SJCRH30 (cell line): ENCODE measurements at regions not wholly inside any gene's neighbourhood (a gene's known extent, or its start where the extent isn't known, plus 50 kb on each side); places are given as distances from the start of the nearest gene placed in this dataset.

Source experiments
- DNase-seq, 2 experiments: peaks; one replicate each; pipeline ENCODE4 v3.0.0-alpha.2; 2015 to 2020
- H3K27ac ChIP-seq: fragments of 250-450 bp; sonication (Bioruptor Pico); 2 replicates; pipeline ENCODE4 v1.5.1; 2020; ENCODE audit warnings: mild to moderate bottlenecking, moderate library complexity
- H3K27me3 ChIP-seq: fragments of 250-450 bp; sonication (Bioruptor Pico); 2 replicates; pipeline ENCODE4 v1.5.1; 2020; ENCODE audit warnings: mild to moderate bottlenecking, moderate library complexity
- H3K36me3 ChIP-seq: fragments of 250-450 bp; sonication (Bioruptor Pico); 2 replicates; pipeline ENCODE4 v1.5.1; 2020; ENCODE audit warnings: mild to moderate bottlenecking, moderate library complexity
- H3K4me1 ChIP-seq: fragments of 250-450 bp; sonication (Bioruptor Pico); 2 replicates; pipeline ENCODE4 v1.5.1; 2020; ENCODE audit warnings: mild to moderate bottlenecking, moderate library complexity
- H3K4me3 ChIP-seq: fragments of 250-450 bp; sonication (Bioruptor Pico); 2 replicates; pipeline ENCODE4 v1.5.1; 2020; ENCODE audit warnings: mild to moderate bottlenecking, moderate library complexity
- H3K9me3 ChIP-seq: fragments of 250-450 bp; sonication (Bioruptor Pico); replicated peaks from 2 replicates; pipeline ENCODE4 v1.5.1; 2020; ENCODE audit warnings: mild to moderate bottlenecking, moderate library complexity

DNA sequence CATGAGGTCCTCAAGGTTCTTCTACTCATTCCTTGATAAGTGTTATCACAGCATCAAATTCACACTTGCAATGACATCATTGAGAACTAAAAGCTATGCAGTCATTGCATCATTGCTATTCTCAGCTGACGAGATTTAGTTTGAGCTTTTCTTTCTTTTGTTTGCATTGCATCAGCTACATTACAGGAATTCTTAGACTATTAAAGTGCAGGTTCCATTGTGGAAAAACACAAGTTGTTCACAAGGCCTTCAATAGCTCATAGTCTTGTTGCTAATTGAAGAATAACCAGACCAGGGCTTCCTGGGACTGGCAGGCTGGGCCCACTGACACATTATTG, 139.3 kb downstream of the CXCL12 start:
- Histone ChIP-seq H3K27ac (no peak overlapping the region), H3K9me3 (no peaks in the 10 kb centered on the region), H3K27me3 (no peaks in the 10 kb centered on the region), H3K4me1 (no peaks in the 10 kb centered on the region), H3K36me3 (no peaks in the 10 kb centered on the region), H3K4me3 (no peak overlapping the region)
- DNase-seq: no peak

DNA sequence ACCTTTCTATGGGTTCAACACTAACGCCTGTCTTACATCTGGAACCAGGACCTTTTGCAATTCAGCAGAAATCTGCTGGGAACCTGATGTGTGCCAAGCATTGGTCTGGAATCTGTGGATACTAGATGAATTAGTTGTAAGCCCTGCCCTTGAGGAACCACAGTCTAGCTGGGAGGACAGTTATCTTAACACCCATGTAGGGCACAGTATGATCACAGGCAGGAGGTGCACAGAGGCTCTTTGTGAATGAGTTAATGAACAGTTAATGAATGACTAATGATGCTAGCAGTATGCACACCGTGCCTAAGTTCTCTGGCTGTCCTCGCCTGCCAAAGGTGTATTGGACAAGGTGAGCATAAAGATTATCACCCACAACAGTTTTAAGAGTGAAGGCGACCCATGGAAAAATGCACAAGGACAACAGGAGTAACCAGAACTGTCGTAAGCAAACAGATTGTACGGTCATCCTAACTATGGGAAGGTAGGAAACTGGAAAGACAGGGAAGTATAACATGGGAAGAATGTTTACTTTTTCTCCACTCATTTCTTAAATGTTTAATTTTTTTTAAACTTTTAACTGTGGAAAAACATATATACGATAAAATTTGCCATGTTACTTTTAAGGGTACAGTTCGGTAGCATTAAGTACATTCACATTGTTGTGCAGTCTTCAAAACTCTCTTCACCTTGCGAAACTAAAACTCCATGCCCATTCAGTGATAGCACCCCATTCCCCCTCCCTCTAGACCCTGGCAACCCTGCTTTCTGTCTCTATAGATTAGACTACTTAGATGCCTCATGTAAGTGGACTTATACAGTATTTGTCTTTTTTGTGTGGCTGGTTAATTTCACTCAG, 139.9 kb downstream of the CXCL12 start:
- no peaks in the 10 kb centered on the region for H3K27me3 ChIP-seq
- H3K36me3 ChIP-seq: no peaks in the 10 kb centered on the region
- no peaks in the 10 kb centered on the region for H3K9me3 ChIP-seq
- no peak overlapping the region for H3K4me3 ChIP-seq
- DNase-seq: no peak
- H3K27ac ChIP-seq: no peak overlapping the region
- H3K4me1 ChIP-seq: no peaks in the 10 kb centered on the region

DNA sequence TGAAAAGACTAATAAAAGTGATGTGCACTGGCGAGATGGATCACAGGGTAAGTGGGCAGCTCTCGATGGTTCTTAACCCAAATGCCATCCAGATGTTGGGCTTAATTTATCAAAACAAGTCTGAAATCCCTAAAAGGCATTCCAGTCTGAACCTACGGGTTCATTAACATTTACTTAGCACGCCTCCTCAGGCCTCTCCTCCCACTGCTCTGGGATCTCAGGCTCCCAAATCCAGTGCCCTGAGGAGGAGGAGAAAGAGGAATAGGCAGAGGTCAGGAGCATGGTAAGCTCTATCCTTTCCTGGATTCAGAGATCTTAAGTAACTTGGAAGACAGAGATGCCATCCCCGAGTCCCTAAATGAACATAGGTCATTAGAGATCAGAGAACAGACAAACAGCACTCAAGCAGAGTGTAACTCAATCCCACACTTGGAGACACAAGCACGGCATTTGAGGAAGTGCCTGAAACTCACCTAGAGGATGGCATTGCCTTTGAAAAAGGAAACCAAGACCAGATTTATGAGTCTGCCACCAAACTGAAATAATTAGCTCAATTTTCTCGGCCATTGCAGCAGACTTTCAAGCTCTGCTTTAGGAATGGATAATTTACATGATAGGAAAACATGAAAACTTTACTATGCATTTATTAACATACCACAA, 140.9 kb downstream of the CXCL12 start:
- no peaks in the 10 kb centered on the region for H3K27me3 ChIP-seq
- no peaks in the 10 kb centered on the region for H3K4me1 ChIP-seq
- no peaks in the 10 kb centered on the region for H3K36me3 ChIP-seq
- H3K9me3 ChIP-seq: no peaks in the 10 kb centered on the region
- H3K4me3 ChIP-seq: no peak overlapping the region
- no peak for DNase-seq
- H3K27ac ChIP-seq: no peak overlapping the region

DNA sequence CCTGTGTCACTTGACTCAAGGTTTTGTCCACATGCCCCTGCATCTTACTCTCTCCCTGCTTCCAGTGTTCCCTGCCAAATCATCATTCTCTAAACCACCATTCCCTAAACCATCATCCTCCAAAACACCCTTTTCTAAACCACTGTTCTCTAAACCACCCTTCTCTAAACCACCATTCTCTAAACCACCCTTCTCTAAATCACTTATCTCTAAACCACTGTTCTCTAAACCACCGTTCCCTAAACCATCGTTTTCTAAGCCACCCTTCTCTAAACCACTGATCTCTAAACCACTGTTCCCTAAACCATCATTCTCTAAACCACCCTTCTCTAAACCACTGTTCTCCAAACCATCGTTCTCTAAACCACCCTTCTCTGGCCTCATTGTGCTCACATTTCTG, 142.1 kb downstream of the CXCL12 start:
- Histone ChIP-seq H3K4me3 (no peak overlapping the region), H3K36me3 (no peaks in the 10 kb centered on the region), H3K27me3 (no peaks in the 10 kb centered on the region), H3K4me1 (no peaks in the 10 kb centered on the region), H3K9me3 (no peaks in the 10 kb centered on the region), H3K27ac (no peak overlapping the region)
- DNase-seq: no peak

DNA sequence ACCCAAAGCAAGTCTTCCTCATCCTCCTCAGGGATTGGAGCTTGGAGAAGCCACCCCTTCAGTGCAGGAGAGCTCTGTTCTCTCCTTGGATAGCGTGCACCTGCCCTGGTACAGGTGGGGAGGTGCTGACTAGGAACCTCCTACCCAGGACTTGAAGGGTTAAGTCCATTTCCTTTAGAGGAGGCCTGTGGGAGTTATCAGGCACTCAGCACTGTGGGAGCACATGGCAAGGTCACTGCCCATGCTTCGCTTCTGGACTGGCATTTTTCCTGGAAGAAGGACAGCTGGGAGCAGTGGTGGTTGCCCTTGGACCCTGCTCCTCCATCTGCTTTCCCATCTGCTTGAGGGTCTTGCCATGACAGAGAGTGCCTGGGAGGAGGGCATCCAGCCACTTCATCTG, 142.8 kb downstream of the CXCL12 start:
- no peaks in the 10 kb centered on the region for H3K27me3 ChIP-seq
- no peaks in the 10 kb centered on the region for H3K36me3 ChIP-seq
- no peaks in the 10 kb centered on the region for H3K4me1 ChIP-seq
- H3K9me3 ChIP-seq: no peaks in the 10 kb centered on the region
- DNase-seq: no peak
- no peak overlapping the region for H3K27ac ChIP-seq
- no peak overlapping the region for H3K4me3 ChIP-seq

DNA sequence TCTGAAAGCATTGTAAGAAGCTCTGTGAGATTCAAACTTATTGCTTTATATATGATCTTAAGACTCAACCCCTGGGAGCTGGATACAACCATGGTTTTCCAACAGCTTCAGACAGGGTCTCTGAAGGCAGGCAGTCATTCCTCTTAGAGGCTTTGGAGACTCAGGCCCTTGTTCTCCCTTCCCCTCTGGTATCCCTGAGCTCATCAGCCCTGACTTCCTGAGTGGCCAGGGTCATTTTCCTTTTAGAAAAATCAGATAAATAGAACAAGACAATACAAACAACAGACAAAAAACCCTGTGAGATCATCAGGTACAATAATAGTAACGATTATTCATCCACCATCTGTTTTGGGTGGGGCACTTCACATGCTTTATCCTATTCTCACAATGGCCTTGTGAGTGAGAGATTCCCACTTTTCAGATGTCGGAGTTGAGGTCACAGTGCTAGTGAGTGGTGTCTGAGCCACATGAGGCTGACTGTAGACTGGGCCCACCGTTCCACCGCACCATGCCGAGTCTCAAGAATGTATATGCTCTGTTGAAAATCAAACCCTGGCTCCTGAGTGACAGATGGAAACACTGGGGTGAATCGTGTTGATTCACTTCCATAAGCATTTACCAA, 144.2 kb downstream of the CXCL12 start:
- Histone ChIP-seq H3K4me3 (no peak overlapping the region), H3K27me3 (no peaks in the 10 kb centered on the region), H3K4me1 (no peaks in the 10 kb centered on the region), H3K36me3 (no peaks in the 10 kb centered on the region), H3K9me3 (no peaks in the 10 kb centered on the region), H3K27ac (no peak overlapping the region)
- no peak for DNase-seq

DNA sequence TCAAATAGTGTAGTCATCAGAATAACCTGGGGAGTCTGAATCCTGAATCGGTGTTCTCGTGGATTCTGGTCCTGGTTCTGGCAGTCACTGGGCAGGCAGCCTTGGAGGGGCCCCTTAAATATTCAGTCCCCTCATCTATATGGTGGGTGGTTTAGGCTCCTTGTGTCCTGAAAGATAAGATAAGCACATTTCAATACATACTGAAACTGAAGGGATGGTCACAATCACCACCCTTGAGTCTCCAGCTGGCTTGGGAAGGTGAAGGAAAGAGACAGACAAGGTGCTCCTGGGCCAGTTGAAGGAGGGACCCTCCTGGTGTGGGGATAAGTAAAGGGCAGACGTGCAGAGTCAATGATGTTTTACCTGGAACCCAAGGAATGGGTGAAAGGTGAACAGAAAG, 146.7 kb downstream of the CXCL12 start:
- Histone ChIP-seq H3K4me3 (no peak overlapping the region), H3K9me3 (no peaks in the 10 kb centered on the region), H3K27me3 (no peaks in the 10 kb centered on the region), H3K4me1 (no peaks in the 10 kb centered on the region), H3K36me3 (no peaks in the 10 kb centered on the region), H3K27ac (no peak overlapping the region)
- no peak for DNase-seq

DNA sequence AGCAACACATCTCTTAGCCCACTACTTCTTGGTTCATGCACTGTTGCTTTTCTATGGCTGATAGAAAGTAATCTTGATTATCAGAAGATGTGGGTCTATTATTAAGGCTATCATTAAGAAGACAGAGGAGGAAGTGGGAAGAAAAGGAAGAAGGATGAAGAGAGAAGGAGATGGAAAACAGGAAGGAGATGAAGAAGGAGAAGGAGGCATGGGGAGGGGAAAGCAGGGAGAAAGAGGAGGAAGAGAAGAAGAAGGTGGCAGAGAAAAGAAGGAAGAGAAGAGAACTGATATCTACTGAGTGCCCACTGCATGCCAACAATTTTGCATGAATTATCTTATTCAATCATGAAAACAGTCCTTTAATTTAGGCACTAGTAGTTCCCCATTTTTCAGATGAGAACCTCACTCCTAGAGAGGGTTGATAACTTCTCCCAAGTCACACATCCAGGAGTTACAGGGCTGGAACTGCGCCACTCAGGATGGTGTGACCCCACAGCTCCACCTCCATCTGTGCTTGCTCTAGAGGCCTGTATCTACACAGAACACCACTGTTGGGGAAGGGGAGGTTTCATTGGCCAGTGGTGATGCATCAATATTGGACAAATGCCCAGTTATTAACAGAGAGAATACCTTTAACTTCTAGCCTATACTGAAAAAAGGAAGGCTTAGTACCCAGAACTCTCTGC, 147.4 kb downstream of the CXCL12 start:
- Histone ChIP-seq H3K36me3 (no peaks in the 10 kb centered on the region), H3K27ac (no peak overlapping the region), H3K4me3 (no peak overlapping the region), H3K9me3 (no peaks in the 10 kb centered on the region), H3K4me1 (no peaks in the 10 kb centered on the region), H3K27me3 (no peaks in the 10 kb centered on the region)
- no peak for DNase-seq

DNA sequence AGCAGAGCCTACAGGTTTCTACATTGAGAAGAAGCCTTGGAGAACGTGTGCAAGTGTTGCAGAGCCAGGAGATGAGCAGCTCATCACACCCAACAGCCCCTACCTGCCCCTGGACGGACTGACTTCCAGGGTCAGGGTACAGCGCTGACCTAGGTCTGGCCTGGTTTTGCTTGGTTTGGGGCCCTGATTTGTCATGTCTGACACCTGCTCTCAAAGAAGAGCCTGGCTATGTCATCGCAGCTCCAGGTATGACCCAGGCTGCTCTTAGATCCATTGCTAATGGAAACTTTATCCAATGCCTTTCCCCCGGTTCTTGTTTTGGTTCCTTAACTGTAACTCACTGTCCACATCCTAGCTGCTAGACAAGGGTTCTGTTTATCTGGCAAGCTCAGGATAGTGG, 149.5 kb downstream of the CXCL12 start:
- no peak overlapping the region for H3K4me3 ChIP-seq
- no peaks in the 10 kb centered on the region for H3K4me1 ChIP-seq
- H3K27me3 ChIP-seq: no peaks in the 10 kb centered on the region
- no peak overlapping the region for H3K27ac ChIP-seq
- H3K36me3 ChIP-seq: no peaks in the 10 kb centered on the region
- no peak for DNase-seq
- no peaks in the 10 kb centered on the region for H3K9me3 ChIP-seq

DNA sequence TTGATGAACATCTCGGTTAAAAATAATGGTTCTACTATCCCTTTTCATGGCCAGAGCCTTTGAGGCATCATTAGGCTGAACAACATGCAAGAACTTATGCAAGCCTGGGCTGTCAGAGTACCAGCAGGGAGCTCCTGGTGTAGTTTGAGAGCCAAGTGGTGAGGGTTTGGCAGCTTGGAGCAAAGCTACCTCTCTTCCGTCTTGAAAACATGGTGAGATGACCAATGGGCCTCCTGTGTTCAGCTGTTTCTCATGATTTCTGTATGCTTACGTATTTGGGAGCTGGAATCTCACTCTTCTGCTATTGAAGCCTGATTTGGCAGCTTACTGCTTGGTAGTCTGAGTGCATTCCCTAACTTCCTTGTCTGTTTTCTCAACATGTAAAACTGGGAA, 150.4 kb downstream of the CXCL12 start:
- Histone ChIP-seq H3K9me3 (no peaks in the 10 kb centered on the region), H3K4me1 (no peaks in the 10 kb centered on the region), H3K27me3 (no peaks in the 10 kb centered on the region), H3K27ac (no peak overlapping the region), H3K4me3 (no peak overlapping the region), H3K36me3 (no peaks in the 10 kb centered on the region)
- no peak for DNase-seq

DNA sequence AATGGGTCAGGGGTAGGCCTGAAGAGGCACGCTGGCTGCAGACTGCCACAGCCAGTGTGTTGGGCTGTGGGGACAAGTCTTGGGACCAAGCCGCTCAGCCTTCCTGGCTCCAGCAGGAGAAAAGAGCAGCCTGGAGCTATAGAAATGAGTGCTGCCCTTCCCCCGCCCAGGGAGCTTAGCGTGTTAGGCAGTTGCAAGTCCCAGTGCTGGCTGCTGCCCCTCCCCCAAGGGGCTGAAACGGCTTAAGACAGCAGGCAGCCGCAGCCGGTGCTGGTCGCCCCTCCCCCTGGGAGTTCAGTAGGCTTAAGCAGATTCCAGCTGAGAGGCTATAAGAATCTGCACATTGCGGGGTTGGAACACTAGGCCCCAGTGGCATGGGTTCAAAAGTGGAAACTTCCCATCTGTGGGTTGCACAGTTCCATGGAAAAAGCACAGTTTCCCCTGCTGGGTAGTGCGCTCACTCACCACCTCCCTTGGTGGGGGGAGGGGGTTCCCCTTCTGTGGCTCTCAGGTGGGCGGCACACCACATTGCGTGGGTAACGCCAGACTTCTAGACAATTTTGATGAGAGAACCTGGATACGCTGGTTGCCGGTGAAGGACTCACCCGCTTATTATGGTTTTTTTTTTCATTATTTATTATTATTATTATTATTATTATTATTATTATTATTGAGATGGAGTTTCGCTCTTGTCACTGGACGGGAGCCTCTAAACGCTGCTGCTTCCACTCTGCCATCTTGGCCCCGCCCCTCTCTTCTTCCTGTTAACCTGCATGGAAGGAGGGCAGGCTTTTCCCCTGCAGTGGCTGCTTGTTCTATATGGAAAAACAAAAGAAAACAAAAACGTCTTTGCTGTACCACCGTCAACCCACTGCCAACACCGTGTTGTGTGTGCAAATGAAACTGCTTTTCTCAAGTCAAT, 151.1 kb downstream of the CXCL12 start:
- H3K4me3 ChIP-seq: no peak overlapping the region
- H3K4me1 ChIP-seq: no peaks in the 10 kb centered on the region
- H3K9me3 ChIP-seq: no peaks in the 10 kb centered on the region
- H3K27me3 ChIP-seq: no peaks in the 10 kb centered on the region
- no peak overlapping the region for H3K27ac ChIP-seq
- no peaks in the 10 kb centered on the region for H3K36me3 ChIP-seq
- no peak for DNase-seq

DNA sequence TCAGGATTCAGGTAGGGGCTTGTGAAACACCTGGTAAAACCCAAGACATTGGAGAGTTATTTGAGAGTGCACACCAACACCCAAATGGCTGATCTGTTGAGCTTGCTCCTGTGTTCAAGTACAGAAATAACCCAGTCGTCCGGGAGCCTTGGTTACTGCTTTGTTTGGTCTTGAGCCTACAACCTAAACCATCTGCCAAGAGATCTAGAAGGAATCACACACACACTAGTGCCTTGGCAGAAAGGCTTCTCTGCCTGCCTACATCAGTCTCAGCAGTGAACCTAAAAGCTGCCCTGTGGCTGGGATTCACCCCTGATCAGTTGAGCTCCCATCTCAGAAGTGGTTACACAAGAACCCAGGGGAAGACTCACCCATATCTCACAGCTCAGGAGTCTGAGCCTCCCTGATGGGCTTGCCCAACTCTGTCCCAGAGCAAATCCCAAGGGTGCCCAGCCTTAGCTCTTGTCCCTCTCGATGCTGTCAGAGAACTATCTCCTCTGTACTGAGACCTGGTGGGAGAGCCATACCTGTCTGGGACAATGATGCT, 167.6 kb downstream of the CXCL12 start:
- DNase-seq: no peak
- H3K27me3 ChIP-seq: no peaks in the 10 kb centered on the region

DNA sequence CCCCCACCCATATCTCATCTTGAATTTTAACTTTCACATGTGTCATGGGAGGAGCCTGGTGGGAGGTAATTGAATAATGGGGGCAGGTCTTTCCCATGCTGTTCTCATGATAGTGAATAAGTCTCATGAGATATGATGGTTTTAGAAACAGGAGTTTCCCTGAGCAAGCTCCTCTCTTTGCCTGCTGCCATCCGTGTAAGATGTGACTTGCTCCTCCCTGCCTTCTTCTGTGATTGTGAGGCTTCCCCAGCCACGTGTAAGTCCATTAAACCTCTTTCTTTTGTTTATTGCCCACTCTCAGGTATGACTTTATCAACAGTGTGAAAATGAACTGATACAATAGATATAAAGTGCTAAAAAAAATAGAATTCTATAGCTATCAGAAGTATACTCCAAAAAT, 168.8 kb downstream of the CXCL12 start:
- no peaks in the 10 kb centered on the region for H3K4me1 ChIP-seq
- no peaks in the 10 kb centered on the region for H3K36me3 ChIP-seq
- H3K27ac ChIP-seq: no peak overlapping the region

More for the DNA sequence above, 167.6 kb downstream of the CXCL12 start:
- H3K9me3 ChIP-seq: no peaks in the 10 kb centered on the region
- H3K27ac ChIP-seq: no peak overlapping the region
- H3K36me3 ChIP-seq: no peaks in the 10 kb centered on the region
- H3K4me1 ChIP-seq: no peaks in the 10 kb centered on the region
- H3K4me3 ChIP-seq: no peak overlapping the region

DNA sequence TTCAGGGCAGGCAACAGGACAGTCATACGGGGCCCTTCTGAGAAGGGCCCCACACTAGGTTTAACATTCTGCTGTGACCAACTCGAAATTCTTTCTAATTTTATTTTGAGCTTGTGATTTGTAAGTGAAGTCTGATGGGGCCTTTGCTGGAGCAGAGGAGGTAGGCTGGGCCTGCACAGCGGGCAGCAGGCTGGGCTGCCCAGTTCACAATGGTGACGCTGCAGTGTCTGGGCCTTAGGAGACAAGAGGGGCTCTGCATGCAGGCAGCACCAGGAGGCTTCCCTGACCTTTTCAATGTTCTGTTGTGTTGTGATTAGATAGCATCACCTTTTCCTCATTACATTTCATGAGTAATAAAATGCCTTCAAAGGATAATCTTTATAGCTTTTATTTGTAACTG, 175.1 kb downstream of the CXCL12 start:
- no peak overlapping the region for H3K27ac ChIP-seq

More for the DNA sequence above, 168.8 kb downstream of the CXCL12 start:
- Histone ChIP-seq H3K4me3 (no peak overlapping the region), H3K27me3 (no peaks in the 10 kb centered on the region), H3K9me3 (no peaks in the 10 kb centered on the region)
- DNase-seq: no peak

More for the DNA sequence above, 175.1 kb downstream of the CXCL12 start:
- Histone ChIP-seq H3K27me3 (no peaks in the 10 kb centered on the region), H3K9me3 (no peaks in the 10 kb centered on the region), H3K4me1 (no peaks in the 10 kb centered on the region), H3K36me3 (no peaks in the 10 kb centered on the region), H3K4me3 (no peak overlapping the region)
- DNase-seq: no peak
